CD14-positive monocyte (primary cell): ENCODE measurements at regions not wholly inside any gene's neighbourhood (a gene's known extent, or its start where the extent isn't known, plus 50 kb on each side); places are given as distances from the start of the nearest gene placed in this dataset. TPM values are rescaled to one million over a fixed set of nuclear protein-coding genes. Genes with fewer than 3 reads are reported as not detected.

ENCODE experiments used
- DNase-seq, 3 donors: peaks; one replicate each; pipeline ENCODE4 v3.0.0-alpha.2; 2011 to 2022
- H2AFZ ChIP-seq: 2 replicates; pipeline ENCODE4 v1.6.0; 2012; ENCODE audit warnings: mild to moderate bottlenecking, low read depth, low read length, inconsistent platforms; ENCODE audit not compliant: insufficient read depth, poor library complexity, severe bottlenecking
- H3K27ac ChIP-seq, 2 donors: 1 replicate in 1 of 2; 2 replicates in 1 of 2; pipeline ENCODE4 v1.5.1; 2012 to 2013; ENCODE audit warnings: low read length in 2 of 2, control low read depth in 1 of 2, inconsistent platforms in 1 of 2, low read depth in 1 of 2, mild to moderate bottlenecking in 1 of 2
- H3K27me3 ChIP-seq, 2 donors: one replicate each; pipeline versions ENCODE4 v1.6.0 to v1.6.1; 2011 to 2013; ENCODE audit warnings: low read length in 2 of 2; ENCODE audit not compliant: control insufficient read depth in 2 of 2, insufficient read depth in 2 of 2
- H3K36me3 ChIP-seq, 2 donors: replicated peaks in 1 of 2; 1 replicate in 1 of 2; 2 replicates in 1 of 2; pipeline versions ENCODE4 v1.5.1 to v1.6.1; 2012 to 2013; ENCODE audit warnings: low read length in 2 of 2, control low read depth in 1 of 2, inconsistent platforms in 1 of 2, mild to moderate bottlenecking in 1 of 2; ENCODE audit not compliant: insufficient read depth in 2 of 2, control insufficient read depth in 1 of 2
- H3K4me1 ChIP-seq, 2 donors: 1 replicate in 1 of 2; 2 replicates in 1 of 2; pipeline versions ENCODE4 v1.5.1 to v1.6.1; 2012 to 2013; ENCODE audit warnings: low read length in 2 of 2, control low read depth in 1 of 2, inconsistent platforms in 1 of 2, mild to moderate bottlenecking in 1 of 2, moderate library complexity in 1 of 2; ENCODE audit not compliant: insufficient read depth in 2 of 2, control insufficient read depth in 1 of 2
- H3K4me2 ChIP-seq: replicated peaks from 2 replicates; pipeline ENCODE3; 2012; ENCODE audit warnings: low read length, moderate library complexity, mild to moderate bottlenecking; ENCODE audit not compliant: poor library complexity, severe bottlenecking; ENCODE audit errors: extremely low read depth
- H3K4me3 ChIP-seq, 3 experiments: fragments of 200-600 bp in 1 of 3; sonication (generic) in 1 of 3; replicated peaks in 1 of 3; 1 replicate in 2 of 3; 2 replicates in 1 of 3; pipeline ENCODE4 v1.5.1; 2011 to 2013; ENCODE audit warnings: low read length in 3 of 3, mild to moderate bottlenecking in 3 of 3, control low read depth in 2 of 3, low read depth in 2 of 3, inconsistent platforms in 1 of 3, moderate library complexity in 1 of 3
- H3K79me2 ChIP-seq: 2 replicates; pipeline ENCODE4 v1.6.0; 2012; ENCODE audit warnings: mild to moderate bottlenecking, control low read depth, inconsistent platforms, low read length, moderate library complexity; ENCODE audit not compliant: insufficient read depth
- H3K9ac ChIP-seq: 2 replicates; pipeline ENCODE4 v1.6.0; 2017; ENCODE audit warnings: low read length, mild to moderate bottlenecking; ENCODE audit not compliant: insufficient read depth, poor library complexity, severe bottlenecking
- H3K9me3 ChIP-seq, 2 donors: replicated peaks in 1 of 2; 1 replicate in 1 of 2; 2 replicates in 1 of 2; pipeline versions ENCODE4 v1.5.1 to v1.6.1; 2012 to 2013; ENCODE audit warnings: low read length in 2 of 2, control low read depth in 1 of 2; ENCODE audit not compliant: control insufficient read depth in 1 of 2, insufficient read depth in 1 of 2
- H4K20me1 ChIP-seq: 2 replicates; pipeline ENCODE4 v1.6.0; 2012; ENCODE audit warnings: mild to moderate bottlenecking, low read length, control low read depth, moderate library complexity; ENCODE audit not compliant: insufficient read depth
- H3K27ac Mint-ChIP-seq, 7 donors: one replicate each; pipeline ENCODE4 v1.8.0; 2020; ENCODE audit warnings: mild to moderate bottlenecking in 7 of 7, mixed read lengths in 7 of 7, moderate library complexity in 6 of 7, inconsistent platforms in 2 of 7
- H3K27me3 Mint-ChIP-seq, 3 donors: one replicate each; pipeline ENCODE4 v1.8.0; 2021 to 2022; ENCODE audit warnings: low read depth in 3 of 3, mild to moderate bottlenecking in 3 of 3, mixed read lengths in 3 of 3, moderate library complexity in 3 of 3, inconsistent platforms in 1 of 3
- H3K36me3 Mint-ChIP-seq, 2 donors: one replicate each; pipeline ENCODE4 v1.8.0; 2020; ENCODE audit warnings: mixed read lengths in 2 of 2, inconsistent platforms in 1 of 2, mild to moderate bottlenecking in 1 of 2
- H3K4me1 Mint-ChIP-seq: one replicate; pipeline ENCODE4 v1.8.0; 2020; ENCODE audit warnings: mild to moderate bottlenecking, mixed read lengths
- H3K4me3 Mint-ChIP-seq, 2 donors: one replicate each; pipeline ENCODE4 v1.8.0; 2020; ENCODE audit warnings: mild to moderate bottlenecking in 2 of 2, mixed read lengths in 2 of 2, moderate library complexity in 1 of 2
- H3K9me3 Mint-ChIP-seq, 7 donors: one replicate each; pipeline ENCODE4 v1.8.0; 2020 to 2022; ENCODE audit warnings: mixed read lengths in 7 of 7, mild to moderate bottlenecking in 6 of 7, moderate library complexity in 6 of 7, inconsistent platforms in 2 of 7
- CTCF ChIP-seq: fragments of 200-600 bp; IDR thresholded peaks from one replicate; pipeline ENCODE4 v1.8.0; 2022; ENCODE audit warnings: antibody characterized with exemption, mild to moderate bottlenecking
- WGBS: methylation state at CpG from one replicate; pipeline ENCODE4 v1.1.5; 2013; ENCODE audit warnings: missing lambda C conversion rate; ENCODE audit not compliant: insufficient coverage; 5-methylcytosine and 5-hydroxymethylcytosine counted together
- intact Hi-C, 2 donors: fragments of 100-400 bp; cut with micrococcal nuclease; formaldehyde crosslinking; loops; one replicate each; pipeline versions ENCODE4 v1.15.0 to v1.15.1; 2023
- small RNA-seq: library from RNA; depleted of rRNA; stranded (forward); fragments of <200 nt; gene quantifications from one replicate; pipeline ENCODE3, GENCODE V24; 2012; ENCODE audit warnings: low read depth; ENCODE audit not compliant: insufficient read length

GRCh38 chr19:57068311-57068710 is 51.5 kb upstream of the USP29 start:
- H3K27ac Mint-ChIP-seq: no peak overlapping the region
- Histone ChIP-seq H3K9me3 (peaks cover 77 to 96% of the 10 kb centered on the region in 2 donors), H3K27ac (no peak overlapping the region), H3K79me2 (no peaks in the 10 kb centered on the region), H2AFZ (no peak overlapping the region), H3K4me2 (no peak overlapping the region), H3K4me1 (no peaks in the 10 kb centered on the region), H3K36me3 (no peaks in the 10 kb centered on the region), H3K27me3 (no peaks in the 10 kb centered on the region), H3K9ac (no peak overlapping the region), H3K4me3 (no peak overlapping the region), H4K20me1 (no peaks in the 10 kb centered on the region)
- H3K9me3 Mint-ChIP-seq: peaks cover 40 to 83% (median 76%) of the 10 kb centered on the region in 7 donors
- H3K36me3 Mint-ChIP-seq: no peaks in the 10 kb centered on the region
- H3K4me1 Mint-ChIP-seq: no peaks in the 10 kb centered on the region
- TF ChIP-seq CTCF: no peak
- DNase-seq: no peak
- no peak overlapping the region for H3K4me3 Mint-ChIP-seq
- intact Hi-C loops: no loop called here
- H3K27me3 Mint-ChIP-seq: peaks cover 0 to 2% (median 0%) of the 10 kb centered on the region in 3 donors
- 85% methylated on average over 12 of the region's 12 CpGs for WGBS

GRCh38 chr19:57068921-57069697 is 50.7 kb upstream of the USP29 start:
- Mint-ChIP-seq H3K9me3 (peaks cover 43 to 83% (median 78%) of the 10 kb centered on the region in 7 donors), H3K4me1 (no peaks in the 10 kb centered on the region), H3K4me3 (no peak overlapping the region), H3K36me3 (no peaks in the 10 kb centered on the region), H3K27ac (no peak overlapping the region), H3K27me3 (peaks cover 0 to 4% (median under 1%) of the 10 kb centered on the region in 3 donors)
- no peaks in the 10 kb centered on the region for H3K27me3 ChIP-seq
- intact Hi-C loops: no loop called here
- DNase-seq: no peak
- no peak overlapping the region for H3K9ac ChIP-seq
- no peaks in the 10 kb centered on the region for H4K20me1 ChIP-seq
- no peaks in the 10 kb centered on the region for H3K4me1 ChIP-seq
- no peaks in the 10 kb centered on the region for H3K36me3 ChIP-seq
- WGBS: 35% methylated on average over 17 of the region's 24 CpGs
- H3K4me2 ChIP-seq: no peak overlapping the region
- H3K4me3 ChIP-seq: no peak overlapping the region
- H3K27ac ChIP-seq: no peak overlapping the region
- H3K79me2 ChIP-seq: no peaks in the 10 kb centered on the region
- H2AFZ ChIP-seq: no peak overlapping the region
- TF ChIP-seq CTCF: no peak
- H3K9me3 ChIP-seq: peaks cover 74 to 96% of the 10 kb centered on the region in 2 donors

Small RNAs in the stretch of these regions (small RNA-seq; reads per million reads assigned to genes)
- not detected for gene AC044792.1
